Femur (tissue), 1 donor: ENCODE measurements at regions not wholly inside any gene's neighbourhood (a gene's known extent, or its start where the extent isn't known, plus 50 kb on each side); places are given as distances from the start of the nearest gene placed in this dataset.
"Not testable (repeated sequence)": the region's sequence is repeated elsewhere in the genome, so short reads cannot be mapped to it uniquely, and the experiment has no call there.

ENCODE experiments used
- DNase-seq: peaks from one replicate; pipeline ENCODE4 v3.0.0-alpha.2; 2017

DNA sequence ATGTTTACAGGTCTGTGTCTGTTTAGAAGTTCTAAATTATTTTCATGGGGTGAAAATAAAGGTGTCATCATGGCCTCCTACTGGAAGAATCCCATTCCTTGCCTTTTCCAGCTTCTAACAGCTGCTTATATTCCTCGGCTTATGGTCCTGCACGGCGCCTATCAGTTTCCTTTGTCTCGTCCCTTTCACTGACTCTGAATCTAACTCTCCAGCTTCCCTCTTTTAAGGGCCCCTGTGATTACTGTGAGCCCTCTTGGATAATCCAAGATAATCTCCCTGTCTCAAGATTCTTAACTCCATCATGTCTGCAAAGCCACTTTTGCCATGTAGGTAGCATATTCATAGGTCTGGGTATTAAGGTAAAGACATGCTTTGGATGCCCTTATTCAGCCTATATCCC, 441.0 kb upstream of the ERCC4 start:
- no peak for DNase-seq

DNA sequence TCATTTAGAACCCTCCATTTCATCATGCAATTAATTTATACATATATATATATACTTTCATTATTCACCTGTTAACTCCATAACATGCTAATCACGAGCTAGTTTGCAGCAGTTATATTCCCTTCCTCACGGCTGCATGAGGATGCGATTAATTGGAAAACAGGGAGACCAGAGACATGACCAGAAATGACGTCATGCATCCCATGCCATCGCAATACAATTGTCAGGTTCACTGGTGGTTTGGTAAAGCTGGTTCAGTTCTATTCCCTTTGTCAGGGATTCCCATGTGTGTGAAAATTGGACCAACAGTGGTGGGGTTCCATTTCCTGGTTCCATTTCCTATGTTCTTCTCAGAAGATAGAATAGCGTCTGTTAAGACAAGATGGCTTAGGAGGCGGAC, 440.4 kb upstream of the ERCC4 start:
- no peak for DNase-seq

DNA sequence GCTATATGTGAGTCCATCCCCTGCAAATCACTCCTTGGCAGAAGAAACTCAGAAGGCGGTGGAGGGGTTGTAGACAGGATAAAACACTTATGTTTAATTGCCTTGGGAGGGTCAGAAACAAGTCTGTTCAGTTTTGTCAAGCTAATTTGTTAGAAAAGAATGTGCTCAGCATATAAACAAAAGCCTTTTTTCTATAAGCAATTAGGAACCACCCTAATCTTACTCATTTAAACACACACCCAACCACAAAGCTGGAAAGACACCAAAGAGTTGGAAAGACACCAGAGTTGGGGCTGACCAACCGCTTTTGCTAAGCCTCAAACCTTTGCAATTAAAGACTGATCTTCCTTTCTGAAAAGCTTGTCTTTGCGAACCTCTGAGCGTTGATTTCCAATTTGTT, 439.2 kb upstream of the ERCC4 start:
- DNase-seq: no peak

DNA sequence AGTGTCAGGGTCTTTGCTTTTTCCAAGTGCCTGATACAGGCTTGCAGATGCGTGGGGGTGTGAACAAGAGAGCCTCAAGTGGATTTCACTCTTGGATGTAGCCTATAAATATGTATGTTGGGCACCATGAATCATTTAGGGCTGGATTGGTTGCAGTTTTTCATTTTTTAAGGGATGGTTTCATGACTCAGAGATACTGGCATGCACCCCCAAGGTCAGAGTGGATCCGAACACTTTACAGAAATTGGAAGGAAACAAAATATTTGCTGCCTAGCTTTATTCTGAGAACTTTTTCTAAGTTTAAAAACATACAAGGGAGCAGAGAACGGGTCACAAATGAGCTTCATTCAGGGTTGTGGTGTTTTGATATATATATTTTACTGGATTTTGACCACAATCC, 436.8 kb upstream of the ERCC4 start:
- no peak for DNase-seq

DNA sequence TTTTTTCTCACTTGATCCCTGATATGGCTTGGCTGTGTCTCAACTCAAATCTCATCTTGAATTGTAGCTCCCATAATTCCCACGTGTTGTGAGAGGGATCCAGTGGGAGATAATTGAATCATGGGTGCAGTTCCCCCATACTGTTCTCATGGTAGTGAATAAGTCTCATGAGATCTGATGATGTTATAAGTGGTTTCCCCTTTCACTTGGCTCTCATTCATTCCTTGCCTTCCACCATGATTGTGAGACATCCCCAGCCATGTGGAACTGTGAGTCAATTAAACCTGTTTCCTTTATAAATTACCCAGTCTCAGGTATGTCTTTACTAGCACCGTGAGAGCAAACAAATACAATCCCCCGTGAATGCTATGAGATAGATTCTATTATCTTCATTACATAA, 430.5 kb upstream of the ERCC4 start:
- not testable (repeated sequence) for DNase-seq

DNA sequence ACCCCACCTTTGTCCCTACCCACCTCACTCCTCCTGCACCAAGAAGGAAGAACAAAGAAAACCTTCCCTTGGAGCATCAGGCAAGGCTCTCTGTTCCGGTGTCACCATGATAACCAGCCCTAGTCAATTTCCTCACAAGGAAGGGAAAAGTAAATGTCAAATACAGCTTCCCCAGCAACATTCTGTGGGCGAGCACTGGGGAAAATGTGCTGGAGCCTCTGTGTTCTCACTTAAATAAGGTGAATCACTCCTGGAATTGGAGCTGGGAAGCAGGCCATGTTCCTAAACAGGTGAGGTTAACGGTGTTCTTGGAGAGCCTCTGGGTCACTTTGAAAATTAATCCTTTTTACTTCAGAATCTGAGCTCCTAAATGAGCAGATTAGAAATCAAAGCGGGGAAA, 427.9 kb upstream of the ERCC4 start:
- DNase-seq: no peak

DNA sequence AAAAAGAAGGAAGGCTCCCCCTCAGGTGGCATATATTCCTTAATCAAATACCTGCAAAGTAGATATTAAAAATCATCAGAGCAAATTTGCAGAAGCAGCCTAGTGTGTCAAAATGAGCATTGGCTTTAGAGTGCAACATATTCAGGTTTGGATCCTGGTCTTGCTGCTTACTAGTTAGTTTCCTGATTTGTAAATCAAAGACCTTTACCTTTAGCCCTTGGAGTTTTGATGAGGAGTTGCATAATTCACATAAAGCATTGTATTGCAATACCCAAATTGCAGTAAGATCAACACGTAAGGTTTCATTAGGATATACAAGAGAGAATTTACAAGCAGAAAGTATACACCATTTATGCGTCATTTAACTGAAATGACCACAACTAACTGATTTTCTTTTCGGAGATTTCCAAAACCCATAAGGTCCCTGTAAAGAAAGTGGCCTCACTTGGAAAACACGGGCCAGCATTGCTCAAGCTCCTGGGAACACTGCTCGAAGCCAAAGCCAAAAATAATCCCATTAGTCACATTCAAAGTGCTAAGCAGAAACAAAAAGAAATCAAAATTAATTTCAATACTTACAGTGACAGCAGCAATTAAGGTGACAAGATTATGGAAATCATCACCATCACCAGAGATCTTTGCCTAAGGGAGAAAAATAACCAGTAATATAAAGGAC, 415.9 kb upstream of the ERCC4 start:
- DNase-seq: no peak

DNA sequence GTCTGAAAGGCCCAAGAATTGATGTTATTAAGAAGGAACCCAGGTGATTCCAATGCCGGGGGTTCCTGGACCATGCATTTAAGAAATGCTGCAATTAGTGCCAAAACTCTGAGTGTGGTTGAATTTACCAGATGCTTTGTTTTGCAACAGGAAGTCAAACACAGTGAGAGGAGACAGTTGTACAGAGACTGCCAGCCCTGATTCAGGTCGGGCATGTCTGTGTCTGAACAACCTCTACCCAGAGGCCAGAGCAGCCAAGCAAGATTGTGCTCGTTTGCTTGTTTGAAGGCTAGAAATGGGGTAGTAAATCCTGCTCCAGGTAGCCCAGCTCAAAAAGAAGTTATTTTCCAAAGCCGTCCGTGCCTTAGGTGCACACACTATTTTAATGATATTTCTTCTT, 412.4 kb upstream of the ERCC4 start:
- no peak for DNase-seq

DNA sequence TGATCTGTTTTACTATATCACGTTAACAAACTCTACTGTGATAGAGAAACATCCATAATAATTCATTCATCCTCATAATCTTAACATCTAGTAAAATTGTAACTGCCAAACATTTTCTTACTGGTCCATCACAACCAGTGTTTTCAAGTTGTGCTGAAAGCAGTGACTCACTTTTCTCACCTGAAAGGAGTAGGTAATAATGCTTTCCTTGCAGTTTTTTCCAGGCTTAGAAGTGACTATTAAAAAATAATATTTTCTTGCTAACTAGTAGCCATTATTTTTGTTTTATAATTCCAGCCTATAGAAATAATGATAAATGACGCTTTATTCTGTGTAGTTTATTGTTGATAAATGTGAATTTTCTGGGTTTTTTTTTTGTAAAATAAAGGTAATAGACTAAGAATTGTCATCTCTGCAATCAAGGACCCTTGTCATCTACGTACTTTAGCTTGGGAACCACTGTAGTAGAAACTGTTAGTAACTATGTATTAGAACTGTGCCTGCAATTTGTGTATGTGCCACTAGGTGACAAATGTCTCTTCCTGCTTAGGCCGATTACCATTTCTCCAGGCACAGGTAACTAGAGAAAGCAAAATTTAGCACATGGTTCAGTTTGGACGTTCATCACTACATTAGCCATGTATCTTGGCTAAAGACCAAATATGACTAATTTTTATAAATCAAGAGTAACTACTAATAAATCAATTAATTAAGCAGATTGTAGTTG, 409.4 kb upstream of the ERCC4 start:
- no peak for DNase-seq

DNA sequence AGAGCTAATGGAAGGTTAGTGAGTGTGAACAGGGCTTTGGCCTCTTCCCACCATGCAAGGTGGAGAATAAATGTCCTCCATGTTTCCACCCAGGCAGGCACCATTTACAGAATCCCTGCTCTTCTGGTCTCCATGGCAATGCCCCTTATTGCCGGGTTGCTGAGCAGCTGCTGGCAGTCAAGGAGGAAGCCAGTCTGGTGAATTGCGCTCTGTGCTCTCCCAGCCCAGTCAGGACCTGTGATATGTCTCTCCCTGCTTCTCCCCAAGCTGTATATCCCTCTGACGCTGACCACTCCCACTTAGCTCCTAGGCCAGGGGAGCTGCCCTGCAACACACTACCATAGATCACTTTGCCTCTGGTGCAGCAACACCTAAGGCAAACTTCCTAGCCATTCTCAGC, 402.1 kb upstream of the ERCC4 start:
- DNase-seq: no peak

DNA sequence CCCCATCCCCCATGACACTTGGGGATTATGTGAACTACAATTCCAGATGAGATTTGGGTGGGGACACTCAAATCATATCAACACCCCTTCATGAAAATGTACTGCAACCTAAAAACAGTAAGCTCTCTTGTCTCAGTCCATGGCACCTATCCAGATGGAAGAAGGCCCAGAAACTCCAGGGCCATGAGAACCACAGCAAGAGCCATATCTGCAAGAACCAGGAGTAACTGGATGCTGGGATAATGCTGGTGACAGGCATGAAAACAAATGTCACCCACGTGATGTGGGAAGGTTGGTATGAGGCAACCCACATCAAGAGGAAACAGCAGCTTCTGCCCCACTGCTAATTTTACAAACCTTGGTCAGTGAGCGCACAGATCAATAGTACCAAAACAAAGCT, 400.1 kb upstream of the ERCC4 start:
- no peak for DNase-seq

DNA sequence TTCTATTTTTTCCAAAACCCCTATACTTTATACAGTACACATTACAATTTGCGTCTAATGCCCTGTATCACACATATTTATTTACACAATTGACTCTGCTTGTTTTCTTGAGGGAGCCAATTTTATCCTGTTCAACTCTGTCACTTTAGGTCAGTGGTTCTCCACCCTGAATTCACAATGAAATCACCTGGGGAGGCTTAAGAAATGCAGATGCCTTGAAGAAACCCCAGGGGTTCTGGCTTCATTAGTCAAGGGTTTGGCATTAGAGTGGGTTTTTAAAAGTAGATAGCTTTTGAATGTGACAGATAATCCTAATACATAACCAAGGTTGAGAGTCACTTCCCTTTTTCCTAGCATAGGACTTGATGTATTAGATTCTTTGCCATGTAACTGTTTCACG, 398.6 kb upstream of the ERCC4 start:
- DNase-seq: no peak

DNA sequence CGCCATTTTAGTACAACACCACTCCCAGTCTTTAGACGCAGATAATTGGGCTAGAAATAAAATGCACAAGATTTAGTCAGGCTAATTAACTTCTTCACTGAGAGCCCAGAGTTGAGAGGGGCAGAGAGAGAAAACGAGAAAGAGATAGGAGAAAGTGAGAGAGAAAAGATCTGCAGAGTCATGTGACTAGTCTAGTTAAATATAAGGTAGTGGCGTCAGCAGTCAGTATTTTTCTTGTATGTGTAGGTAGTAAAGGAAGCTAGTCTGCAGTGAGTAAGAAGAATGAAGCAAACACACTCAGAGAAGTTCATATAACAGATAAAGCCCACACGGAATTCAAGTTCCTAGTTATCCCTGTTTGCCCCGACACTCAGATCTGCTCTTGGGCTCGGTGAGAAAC, 392.6 kb upstream of the ERCC4 start:
- no peak for DNase-seq

DNA sequence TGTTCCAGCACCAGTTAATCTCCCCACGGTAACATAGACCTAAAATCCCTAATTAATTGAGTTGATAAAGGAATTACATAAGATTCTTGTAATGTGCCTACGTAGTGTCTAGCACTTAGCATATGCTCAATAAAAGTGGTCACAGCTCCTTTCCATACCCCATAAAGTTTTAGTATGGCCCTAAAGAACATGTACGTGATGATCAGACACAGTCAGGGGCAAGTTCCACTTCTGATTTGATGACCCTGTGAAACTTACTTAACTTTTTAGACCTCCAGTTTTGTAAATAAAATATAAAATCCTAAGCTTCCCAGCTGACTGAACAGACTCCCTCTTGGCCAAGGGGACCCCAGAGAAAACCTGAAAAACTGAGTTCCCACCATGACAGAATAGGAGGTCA, 391.3 kb upstream of the ERCC4 start:
- no peak for DNase-seq

DNA sequence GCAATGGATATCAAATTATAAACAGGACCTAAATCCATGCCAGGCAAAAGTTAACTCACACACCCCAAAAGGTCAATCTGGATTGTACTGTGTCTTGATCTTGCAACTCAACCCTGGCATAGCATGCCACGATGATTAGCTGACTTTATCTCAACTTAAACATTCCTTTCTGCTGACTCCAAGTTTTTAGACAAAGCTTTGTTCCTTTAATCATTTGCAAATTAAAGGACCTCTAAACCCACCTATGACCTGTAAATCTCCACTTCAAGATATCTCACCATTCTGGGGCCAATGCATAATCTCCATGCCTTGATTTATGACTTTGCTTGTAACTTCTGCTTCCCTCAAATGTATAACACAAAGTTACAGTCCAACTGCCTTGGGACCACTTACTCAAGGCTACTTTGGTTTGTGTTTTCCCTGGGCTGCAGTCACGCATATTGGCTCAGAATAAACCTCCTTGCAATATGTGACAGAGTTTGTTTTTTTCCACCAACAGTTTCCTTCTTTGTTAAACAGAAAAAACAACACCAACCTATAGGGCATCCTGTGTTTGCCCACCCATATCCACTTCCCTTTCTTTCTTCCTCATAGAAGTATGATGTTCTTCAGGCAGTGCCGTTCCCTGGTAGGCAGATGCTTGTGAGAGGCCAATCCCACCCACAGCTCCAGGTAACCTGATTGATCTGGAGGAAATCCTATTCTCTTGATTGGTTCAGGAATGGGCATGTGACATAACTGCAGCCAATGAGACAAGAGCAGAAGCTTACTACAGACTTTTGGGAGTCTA, 390.6 kb upstream of the ERCC4 start:
- no peak for DNase-seq

DNA sequence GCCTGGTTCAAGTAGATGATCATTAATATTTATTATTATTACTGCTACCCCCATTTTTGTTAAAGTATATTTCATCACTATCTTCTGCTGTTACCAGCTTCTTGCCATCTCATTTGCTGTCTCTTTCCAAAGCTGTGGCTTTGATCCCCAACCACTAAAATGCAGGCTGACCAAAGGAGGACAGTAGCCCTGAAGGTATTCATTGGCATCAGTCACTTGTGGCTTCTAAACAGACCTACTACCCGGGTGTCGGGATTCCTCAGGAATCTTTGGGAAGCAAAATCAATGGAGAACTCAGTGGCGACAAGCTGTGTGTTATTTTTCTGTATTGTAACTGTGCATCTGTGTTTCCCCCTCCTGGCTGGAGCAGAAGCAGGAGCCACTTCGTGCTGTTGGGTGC, 379.2 kb upstream of the ERCC4 start:
- no peak for DNase-seq

DNA sequence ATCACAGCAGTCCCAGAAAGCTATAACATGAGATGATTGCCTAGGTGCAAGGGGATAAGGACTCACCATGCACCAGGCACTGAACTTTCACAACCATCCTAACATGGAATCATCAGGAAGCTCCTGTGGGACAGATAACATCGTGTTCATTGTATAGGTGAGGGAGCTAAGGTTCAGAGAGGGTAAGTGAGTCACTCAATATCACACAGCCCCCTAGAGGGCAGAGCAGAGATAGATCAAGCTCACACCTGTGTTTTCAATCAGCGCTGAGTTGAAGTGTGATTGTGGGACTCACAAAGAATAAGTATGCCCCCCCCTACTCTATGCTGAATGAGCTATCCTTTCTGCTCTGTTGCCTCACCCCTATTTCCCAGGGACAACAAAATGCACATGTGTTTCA, 377.7 kb upstream of the ERCC4 start:
- DNase-seq: no peak

DNA sequence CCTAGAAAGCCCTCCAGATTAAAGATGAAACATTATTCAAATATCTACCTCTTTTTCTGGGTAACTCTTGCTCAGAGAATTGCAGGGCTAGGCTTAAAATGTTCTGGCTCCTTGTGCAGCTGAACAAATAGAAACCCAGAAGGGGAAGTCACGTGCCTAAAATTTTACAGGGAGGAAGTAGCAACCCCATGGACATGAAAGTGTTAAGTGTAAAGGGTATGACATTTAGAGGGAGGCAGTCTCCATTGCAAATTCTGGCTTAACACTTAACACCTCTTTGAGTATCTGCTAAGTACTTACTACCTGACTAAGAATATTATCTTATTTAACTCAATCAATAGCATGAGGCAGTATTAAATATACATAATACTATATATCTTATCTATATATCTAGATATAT, 376.1 kb upstream of the ERCC4 start:
- DNase-seq: no peak

DNA sequence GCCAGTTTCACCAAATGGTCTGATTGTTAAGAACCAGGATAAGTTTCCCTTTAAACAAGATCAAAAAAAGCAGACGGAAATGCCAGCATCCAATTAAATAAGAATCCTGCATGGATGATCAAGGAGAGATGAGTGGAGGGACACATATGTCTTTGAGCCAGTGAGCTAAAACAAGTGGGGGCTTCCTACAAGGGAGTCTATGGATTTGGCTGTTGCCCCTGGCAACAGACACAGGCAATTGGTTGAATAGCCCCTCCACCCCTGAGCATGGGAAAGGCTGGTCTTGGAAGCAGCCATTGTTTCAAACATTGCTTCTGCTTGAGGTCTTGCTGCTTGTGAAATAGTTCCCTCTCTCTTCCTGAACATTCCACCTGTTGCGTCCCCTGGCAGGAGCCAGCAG, 374.7 kb upstream of the ERCC4 start:
- no peak for DNase-seq

DNA sequence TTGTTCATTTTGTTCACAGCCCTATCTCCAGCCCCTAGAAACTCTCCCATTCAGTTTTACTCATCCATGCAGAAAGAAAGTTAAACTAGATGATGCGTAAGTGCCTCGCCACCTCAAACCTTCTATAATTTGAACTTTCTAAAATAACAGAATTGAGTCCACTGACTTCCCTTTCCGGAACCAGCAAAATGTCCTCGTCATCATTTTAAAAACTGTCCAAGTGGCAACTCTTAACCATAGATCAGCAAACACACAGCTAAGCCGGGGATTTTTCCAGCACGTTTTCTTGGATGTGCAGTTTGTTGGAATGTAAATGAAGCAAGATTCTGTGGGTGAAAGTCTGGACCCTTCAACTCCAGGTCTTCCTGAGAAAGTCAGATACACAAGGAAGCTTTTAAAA, 369.7 kb upstream of the ERCC4 start:
- DNase-seq: no peak

DNA sequence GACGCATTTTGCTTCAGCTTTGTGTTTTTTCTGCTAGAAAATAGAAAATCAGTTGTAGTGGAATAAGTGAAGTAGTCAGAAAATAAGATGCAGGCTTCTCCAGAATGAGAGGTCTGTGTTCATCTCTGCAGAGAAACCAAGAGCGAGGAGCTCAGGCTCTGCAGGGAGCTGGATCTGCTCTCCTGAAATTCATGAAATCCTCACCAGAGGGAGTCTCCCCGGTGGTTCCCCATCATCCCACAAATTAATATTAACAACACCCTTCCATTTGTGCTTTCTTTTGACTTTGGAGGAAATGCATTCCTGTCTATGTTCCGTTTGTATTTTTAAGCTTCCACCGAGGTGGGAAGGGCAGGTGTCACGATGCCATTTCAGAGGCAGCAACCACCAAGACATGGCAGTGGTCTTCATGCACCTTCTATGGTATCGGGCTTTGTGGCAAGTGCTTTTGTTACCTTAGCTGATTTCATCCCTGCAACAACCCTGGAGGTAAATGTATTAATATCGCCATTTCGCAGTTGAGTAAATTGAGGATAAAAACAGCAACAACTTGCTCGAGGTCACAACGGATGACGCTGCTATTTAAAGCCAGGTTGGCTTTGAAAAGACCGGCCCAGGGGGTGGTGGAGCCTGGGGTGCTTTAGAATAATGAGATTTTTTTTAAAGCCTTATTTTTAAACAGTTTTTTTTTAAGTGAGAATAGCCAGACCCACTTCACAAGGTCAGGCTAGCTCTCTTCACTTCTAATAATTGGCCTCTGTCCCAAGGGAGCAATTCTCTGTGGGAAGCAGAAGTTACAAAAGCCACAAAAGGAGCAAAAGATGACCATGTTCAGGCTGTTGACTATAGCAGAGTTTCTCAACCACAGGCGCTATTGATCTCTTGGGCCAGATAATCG, 367.6 kb upstream of the ERCC4 start:
- DNase-seq: no peak

DNA sequence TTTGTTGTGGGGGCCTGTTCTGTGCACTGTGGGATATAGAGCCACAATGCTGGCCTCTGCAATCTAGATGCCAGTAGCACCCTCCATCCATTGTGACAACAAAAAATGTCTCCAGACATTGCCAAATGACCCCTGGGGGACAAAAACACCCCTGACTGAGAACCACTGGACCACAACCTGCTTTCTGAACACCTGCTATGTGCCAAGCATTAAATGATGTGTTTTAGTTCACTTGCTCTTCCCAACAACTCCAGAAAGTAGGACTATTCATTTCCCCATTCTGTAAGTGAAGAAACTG, 367.0 kb upstream of the ERCC4 start:
- no peak for DNase-seq

DNA sequence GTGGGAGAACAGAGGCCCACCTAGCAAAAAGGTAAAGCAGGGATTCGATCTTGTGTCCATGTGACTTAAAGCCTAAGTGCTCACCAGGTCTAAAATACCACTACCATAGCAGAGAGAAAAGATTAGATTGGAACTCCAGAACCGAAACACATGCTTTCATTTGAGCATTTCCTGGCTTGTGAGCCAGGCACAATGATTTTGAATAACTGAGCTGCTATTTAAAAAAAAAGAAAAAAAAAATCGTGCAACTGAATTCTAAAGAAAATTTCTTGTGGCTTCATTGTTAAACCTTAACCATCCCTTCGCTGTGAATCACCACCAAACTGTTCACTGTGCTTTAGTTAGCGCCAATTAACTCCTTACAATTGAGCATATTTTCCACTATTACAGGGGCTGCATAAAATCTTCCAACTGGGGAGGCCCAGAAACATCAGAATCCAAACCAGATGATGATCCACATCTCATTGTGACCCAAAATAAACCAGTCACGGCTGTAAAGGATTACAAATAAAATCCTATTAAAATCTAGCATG, 366.4 kb upstream of the ERCC4 start:
- DNase-seq: no peak
